ENCODE measurements at regions not wholly inside any gene's neighbourhood (a gene's known extent, or its start where the extent isn't known, plus 50 kb on each side); places are given as distances from the start of the nearest gene placed in this dataset.

DNA sequence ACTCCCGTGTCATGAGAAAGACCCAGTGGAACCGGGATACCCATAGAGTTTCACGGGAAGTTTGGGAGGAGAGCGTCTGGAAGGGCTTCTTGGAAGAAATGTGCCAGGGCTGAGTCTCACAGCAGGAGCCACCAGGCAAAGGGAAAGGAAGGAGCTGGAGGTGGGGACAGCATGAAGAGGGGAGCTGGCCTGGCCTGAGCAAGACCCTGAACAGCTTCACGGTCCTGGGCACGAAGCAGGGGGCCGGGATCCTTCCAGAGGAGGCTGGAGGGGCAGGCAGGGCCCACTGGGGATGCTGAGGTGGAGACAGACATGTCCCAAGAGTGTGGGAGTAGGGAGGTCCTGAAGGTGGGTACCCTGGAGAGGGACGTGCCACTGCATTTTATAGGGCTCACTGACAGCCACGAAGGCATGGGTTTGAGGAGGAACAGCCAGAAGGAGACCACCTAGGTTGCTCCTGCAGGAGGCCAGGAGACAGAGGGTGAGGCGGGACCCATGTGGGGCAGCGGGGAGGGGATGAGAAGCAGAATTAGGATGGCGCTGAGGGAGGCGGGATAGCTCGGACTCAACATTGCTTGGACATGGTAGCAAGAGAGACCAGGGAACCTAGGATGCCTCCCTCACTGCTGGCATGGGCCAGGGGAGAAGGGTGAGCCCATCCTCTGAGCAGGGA is 168.1 kb upstream of the ID2 start:
- no peak overlapping the region for H3K4me3 ChIP-seq (ENCODE audit: low read depth in 1 of 2, low read length in 1 of 2)
- peaks cover 36 to 40% of the 10 kb centered on the region in 2 experiments for H3K4me1 ChIP-seq (ENCODE audit: control insufficient read depth in 1 of 2, insufficient read depth in 1 of 2, low read depth in 1 of 2, low read length in 1 of 2)
- no peaks in the 10 kb centered on the region for H3K36me3 ChIP-seq
- no peak overlapping the region for H3K27ac ChIP-seq
- no peaks in the 10 kb centered on the region for H3K9me3 ChIP-seq
- H3K27me3 ChIP-seq: no peaks in the 10 kb centered on the region
- TF ChIP-seq, protein P1, sequence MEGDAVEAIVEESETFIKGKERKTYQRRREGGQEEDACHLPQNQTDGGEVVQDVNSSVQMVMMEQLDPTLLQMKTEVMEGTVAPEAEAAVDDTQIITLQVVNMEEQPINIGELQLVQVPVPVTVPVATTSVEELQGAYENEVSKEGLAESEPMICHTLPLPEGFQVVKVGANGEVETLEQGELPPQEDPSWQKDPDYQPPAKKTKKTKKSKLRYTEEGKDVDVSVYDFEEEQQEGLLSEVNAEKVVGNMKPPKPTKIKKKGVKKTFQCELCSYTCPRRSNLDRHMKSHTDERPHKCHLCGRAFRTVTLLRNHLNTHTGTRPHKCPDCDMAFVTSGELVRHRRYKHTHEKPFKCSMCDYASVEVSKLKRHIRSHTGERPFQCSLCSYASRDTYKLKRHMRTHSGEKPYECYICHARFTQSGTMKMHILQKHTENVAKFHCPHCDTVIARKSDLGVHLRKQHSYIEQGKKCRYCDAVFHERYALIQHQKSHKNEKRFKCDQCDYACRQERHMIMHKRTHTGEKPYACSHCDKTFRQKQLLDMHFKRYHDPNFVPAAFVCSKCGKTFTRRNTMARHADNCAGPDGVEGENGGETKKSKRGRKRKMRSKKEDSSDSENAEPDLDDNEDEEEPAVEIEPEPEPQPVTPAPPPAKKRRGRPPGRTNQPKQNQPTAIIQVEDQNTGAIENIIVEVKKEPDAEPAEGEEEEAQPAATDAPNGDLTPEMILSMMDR (IDR thresholded peaks at IDR 0.05): no peak

DNA sequence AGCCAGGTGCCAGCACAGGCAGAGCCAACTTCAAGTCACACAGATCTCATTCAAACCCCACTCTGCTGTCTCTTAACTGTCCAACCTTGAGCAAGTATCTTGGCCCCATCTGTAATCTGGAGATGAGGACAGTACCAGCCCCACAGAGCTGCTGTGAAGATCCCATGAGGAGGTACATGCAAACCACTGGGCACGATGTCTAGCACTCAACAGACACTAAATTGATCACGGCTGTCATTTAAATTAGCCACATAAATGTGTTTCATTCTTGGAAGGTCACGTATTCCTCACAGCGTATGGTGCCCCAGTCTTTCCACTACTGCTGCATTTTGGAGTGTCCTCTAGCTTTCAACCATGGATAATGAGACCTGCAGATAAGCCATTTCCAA is 167.6 kb upstream of the ID2 start:
- H3K27ac ChIP-seq: peak overlapping the region; percentile 78
- peaks cover 41 to 45% of the 10 kb centered on the region in 2 experiments for H3K4me1 ChIP-seq (ENCODE audit: control insufficient read depth in 1 of 2, insufficient read depth in 1 of 2, low read depth in 1 of 2, low read length in 1 of 2)
- no peak overlapping the region for H3K4me3 ChIP-seq (ENCODE audit: low read depth in 1 of 2, low read length in 1 of 2)
- TF ChIP-seq, protein P1 (IDR thresholded peaks at IDR 0.05): no peak
- no peaks in the 10 kb centered on the region for H3K36me3 ChIP-seq
- H3K27me3 ChIP-seq: no peaks in the 10 kb centered on the region
- no peaks in the 10 kb centered on the region for H3K9me3 ChIP-seq

DNA sequence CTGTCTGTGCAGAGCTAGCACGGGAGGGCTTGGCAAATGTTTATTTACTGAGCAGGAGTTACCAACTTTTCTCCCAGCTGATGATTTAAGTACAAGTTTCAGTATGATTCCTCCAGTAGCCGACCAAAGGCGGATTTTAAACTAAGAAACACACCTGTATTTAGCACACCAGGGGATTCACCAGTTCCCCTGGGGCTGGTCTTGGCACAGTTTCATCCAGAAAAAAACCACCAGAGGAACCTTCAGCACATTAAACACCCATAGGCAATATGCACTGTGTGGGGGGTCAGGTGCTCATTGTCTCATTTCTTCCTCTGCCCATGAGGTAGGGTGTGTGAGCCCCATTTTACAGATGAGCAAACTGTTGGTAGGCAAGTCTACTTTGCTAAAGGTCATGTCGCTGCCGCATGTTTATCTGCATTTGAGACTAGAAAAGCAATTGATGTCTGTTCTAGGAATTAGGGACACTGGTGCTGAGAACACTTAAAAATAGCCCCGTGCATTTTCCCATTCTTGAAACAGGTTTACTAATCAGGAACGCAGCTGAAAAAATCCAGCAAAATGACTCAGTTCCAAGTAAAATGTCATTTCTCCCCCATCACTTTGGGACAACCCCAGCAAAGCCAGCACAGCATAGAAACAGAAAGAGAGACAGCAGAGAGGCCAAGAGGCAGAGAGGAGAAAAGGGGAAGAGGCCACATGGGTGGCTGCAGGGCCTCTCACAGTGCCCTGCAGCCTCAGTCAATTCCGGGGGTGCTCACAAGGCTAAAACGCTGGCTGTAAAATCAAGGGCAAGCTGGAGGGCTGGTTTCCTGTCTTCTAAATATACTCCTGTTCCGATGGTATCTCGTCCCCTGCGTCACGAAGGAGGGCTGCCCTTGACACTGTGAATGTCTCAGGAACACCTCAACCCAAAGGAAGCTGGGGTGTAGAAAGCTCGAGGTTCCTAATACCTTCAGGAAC is 166.8 kb upstream of the ID2 start:
- Histone ChIP-seq H3K4me3 (ENCODE audit: low read depth in 1 of 2, low read length in 1 of 2) (peak overlapping the region; percentile 15 to 20), H3K36me3 (no peaks in the 10 kb centered on the region), H3K27me3 (no peaks in the 10 kb centered on the region), H3K4me1 (ENCODE audit: control insufficient read depth in 1 of 2, insufficient read depth in 1 of 2, low read depth in 1 of 2, low read length in 1 of 2) (peaks cover 46 to 48% of the 10 kb centered on the region in 2 experiments), H3K27ac (peak overlapping the region; percentile 78), H3K9me3 (no peaks in the 10 kb centered on the region)
- TF ChIP-seq, protein P1 (IDR thresholded peaks at IDR 0.05): no peak

DNA sequence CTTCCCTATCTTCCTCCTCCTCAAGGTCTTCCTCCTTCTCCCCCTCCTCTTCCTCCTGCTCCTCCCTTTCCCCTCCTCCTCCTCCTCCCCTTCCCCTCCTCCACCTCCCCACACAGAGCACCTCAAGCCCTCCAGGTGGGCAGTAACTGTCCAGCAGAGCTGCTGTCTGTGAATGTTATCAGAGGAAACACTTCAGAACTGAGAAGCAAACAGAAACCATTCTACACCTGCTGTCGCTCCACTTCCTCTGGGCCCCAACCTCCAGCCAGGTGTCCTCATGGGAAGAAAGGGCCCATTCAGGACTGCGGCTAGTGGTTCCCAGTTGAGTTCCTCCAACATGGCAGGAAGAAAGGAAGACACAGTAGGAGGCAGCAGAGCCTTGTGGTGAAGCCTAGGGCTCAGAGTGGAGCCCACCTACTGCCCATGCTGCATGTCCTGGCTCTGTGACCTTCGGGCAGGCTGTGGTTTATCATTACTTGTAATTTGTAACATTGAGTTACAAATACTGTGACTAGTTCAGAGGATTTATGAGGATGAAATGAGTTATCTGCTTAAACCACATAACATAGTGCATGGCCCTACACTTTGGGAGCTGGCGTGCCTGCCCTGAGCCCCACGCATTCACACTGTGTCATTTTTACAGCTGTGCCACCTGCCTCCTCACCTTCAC is 165.9 kb upstream of the ID2 start:
- Histone ChIP-seq H3K27me3 (no peaks in the 10 kb centered on the region), H3K4me1 (ENCODE audit: control insufficient read depth in 1 of 2, insufficient read depth in 1 of 2, low read depth in 1 of 2, low read length in 1 of 2) (peaks cover 53 to 57% of the 10 kb centered on the region in 2 experiments), H3K27ac (peak overlapping the region; percentile 78), H3K4me3 (ENCODE audit: low read depth in 1 of 2, low read length in 1 of 2) (no peak overlapping the region), H3K36me3 (no peaks in the 10 kb centered on the region), H3K9me3 (no peaks in the 10 kb centered on the region)
- TF ChIP-seq, protein P1 (IDR thresholded peaks at IDR 0.05): no peak

DNA sequence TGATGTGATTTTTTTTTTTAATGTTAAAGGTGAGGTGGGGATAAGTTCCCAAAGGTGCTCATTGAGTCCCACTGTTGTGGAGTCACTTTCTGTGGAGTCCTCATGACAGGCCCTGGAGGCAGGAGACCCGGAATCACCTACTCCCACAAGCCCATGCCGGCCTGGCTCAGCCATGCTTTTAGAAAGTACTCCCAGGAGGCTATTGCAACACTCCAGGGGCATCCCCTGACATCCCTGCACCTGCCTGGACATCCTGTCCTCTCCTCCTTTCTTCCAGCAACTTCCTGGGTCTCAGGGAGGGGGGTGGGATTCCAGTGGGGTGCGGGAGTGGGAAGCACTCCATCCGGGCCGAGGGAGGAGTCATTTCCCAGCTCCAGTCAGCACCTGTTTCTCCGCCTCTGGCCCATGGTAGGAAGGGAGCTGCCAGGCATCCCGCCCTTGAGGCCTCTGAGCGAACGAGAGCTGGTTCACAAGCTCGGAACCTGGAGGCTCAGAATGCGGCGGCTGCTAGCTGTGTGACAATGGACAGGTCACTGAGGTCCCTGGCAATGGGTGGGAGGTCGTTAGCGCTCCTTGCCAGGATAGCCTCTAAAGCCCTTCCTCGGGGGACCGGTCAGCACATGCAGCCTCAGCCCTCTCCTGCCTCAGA is 163.9 kb upstream of the ID2 start:
- Histone ChIP-seq H3K4me1 (ENCODE audit: control insufficient read depth in 1 of 2, insufficient read depth in 1 of 2, low read depth in 1 of 2, low read length in 1 of 2) (peaks cover 64 to 72% of the 10 kb centered on the region in 2 experiments), H3K36me3 (no peaks in the 10 kb centered on the region), H3K9me3 (no peaks in the 10 kb centered on the region), H3K27ac (peak overlapping the region; percentile 43), H3K27me3 (no peaks in the 10 kb centered on the region), H3K4me3 (ENCODE audit: low read depth in 1 of 2, low read length in 1 of 2) (no peak overlapping the region)
- TF ChIP-seq, protein P1 (IDR thresholded peaks at IDR 0.05): no peak
